Stimulated activated CD8-positive, alpha-beta memory T cell treated with anti-CD3 and anti-CD28 coated beads, Interleukin-7, amount 100 ng/mL, for 24 hours (primary cell): ENCODE measurements at regions not wholly inside any gene's neighbourhood (a gene's known extent, or its start where the extent isn't known, plus 50 kb on each side); places are given as distances from the start of the nearest gene placed in this dataset.

Source experiments
- DNase-seq: peaks from one replicate; pipeline ENCODE4 v3.0.0-alpha.2; 2020; ENCODE audit warnings: low read depth

GRCh38 chr12:92614502-92614901, 88.3 kb upstream of the PLEKHG7 start:
- DNase-seq: no peak

- no peak for DNase-seq
Measured at GRCh38 chr12:92614001-92614400, 88.8 kb upstream of the PLEKHG7 start.

- DNase-seq: no peak
Measured at GRCh38 chr12:92612611-92613010, 90.2 kb upstream of the PLEKHG7 start.

GRCh38 chr12:92608151-92609091, 94.4 kb upstream of the PLEKHG7 start:
- DNase-seq: no peak

GRCh38 chr12:92606956-92607355, 95.8 kb upstream of the PLEKHG7 start:
- no peak for DNase-seq

GRCh38 chr12:92605621-92606170, 97.1 kb upstream of the PLEKHG7 start:
- no peak for DNase-seq

- DNase-seq: no peak
Measured at GRCh38 chr12:92604786-92605185, 98.0 kb upstream of the PLEKHG7 start.

- DNase-seq: no peak
Measured at GRCh38 chr12:92603741-92604432, 98.9 kb upstream of the PLEKHG7 start.

- DNase-seq: no peak
Measured at GRCh38 chr12:92602930-92603623, 99.7 kb upstream of the PLEKHG7 start.

- DNase-seq: no peak
Measured at GRCh38 chr12:92602476-92602875, 100.3 kb upstream of the PLEKHG7 start.

- DNase-seq: no peak
Measured at GRCh38 chr12:92601680-92602079, 101.1 kb upstream of the PLEKHG7 start.

- no peak for DNase-seq
Measured at GRCh38 chr12:92601176-92601575, 101.6 kb upstream of the PLEKHG7 start.

GRCh38 chr12:92600052-92600451, 102.7 kb upstream of the PLEKHG7 start:
- no peak for DNase-seq

GRCh38 chr12:92597997-92598396, 104.8 kb upstream of the PLEKHG7 start:
- DNase-seq: no peak

GRCh38 chr12:92597118-92597517, 105.7 kb upstream of the PLEKHG7 start:
- no peak for DNase-seq

- no peak for DNase-seq
Measured at GRCh38 chr12:92596383-92596782, 106.4 kb upstream of the PLEKHG7 start.

GRCh38 chr12:92595663-92596062, 107.1 kb upstream of the PLEKHG7 start:
- DNase-seq: no peak

- peak; percentile 42 for DNase-seq
Measured at GRCh38 chr12:92593734-92594402, 108.9 kb upstream of the PLEKHG7 start.

- no peak for DNase-seq
Measured at GRCh38 chr12:92585115-92585727, 117.6 kb upstream of the PLEKHG7 start.

GRCh38 chr12:92583910-92584309, 118.9 kb upstream of the PLEKHG7 start:
- no peak for DNase-seq

- no peak for DNase-seq
Measured at GRCh38 chr12:92582893-92583292, 119.9 kb upstream of the PLEKHG7 start.
